HEK293T (cell line): ENCODE measurements at regions not wholly inside any gene's neighbourhood (a gene's known extent, or its start where the extent isn't known, plus 50 kb on each side); places are given as distances from the start of the nearest gene placed in this dataset.

Source experiments
- ARNT ChIP-seq: fragments of 450-650 bp; IDR thresholded peaks from 2 replicates; pipeline ENCODE4 v1.6.1; 2017; ENCODE audit warnings: mild to moderate bottlenecking
- CTBP1 ChIP-seq: fragments of 450-650 bp; IDR thresholded peaks from 2 replicates; pipeline ENCODE4 v1.6.1; 2016; ENCODE audit warnings: borderline replicate concordance
- ELF4 ChIP-seq: fragments of 450-650 bp; IDR thresholded peaks from 2 replicates; pipeline ENCODE4 v1.6.1; 2017; ENCODE audit warnings: antibody characterized with exemption
- FOXA1 ChIP-seq: fragments of 450-650 bp; IDR thresholded peaks from 2 replicates; pipeline ENCODE4 v1.6.1; 2016; ENCODE audit warnings: mild to moderate bottlenecking
- FOXK2 ChIP-seq: fragments of 450-650 bp; IDR thresholded peaks from 2 replicates; pipeline ENCODE4 v1.6.1; 2016; ENCODE audit warnings: mild to moderate bottlenecking
- FOXM1 ChIP-seq: fragments of 450-650 bp; IDR thresholded peaks from 2 replicates; pipeline ENCODE4 v1.6.1; 2017; ENCODE audit warnings: mild to moderate bottlenecking, borderline replicate concordance
- HDGF ChIP-seq: fragments of 450-650 bp; IDR thresholded peaks from 2 replicates; pipeline ENCODE4 v1.6.1; 2017; ENCODE audit warnings: antibody characterized with exemption, borderline replicate concordance
- NFRKB ChIP-seq: fragments of 450-650 bp; IDR thresholded peaks from 2 replicates; pipeline ENCODE4 v1.6.1; 2016; ENCODE audit warnings: mild to moderate bottlenecking, moderate library complexity

- TF ChIP-seq ARNT (no peak), FOXA1 (no peak), NFRKB (no peak), ELF4 (no peak), CTBP1 (no peak), FOXM1 (no peak), HDGF (no peak), FOXK2 (no peak)
Observed at GRCh38 chr14:76322594-76323220, 53.2 kb upstream of the ESRRB start.
